IPS-18c (cell line): ENCODE measurements at regions not wholly inside any gene's neighbourhood (a gene's known extent, or its start where the extent isn't known, plus 50 kb on each side); places are given as distances from the start of the nearest gene placed in this dataset.

Source experiments
- H3K4me3 ChIP-seq: 2 replicates; pipeline ENCODE4 v1.7.0; 2013; ENCODE audit warnings: low read depth, mild to moderate bottlenecking, low read length, moderate library complexity; ENCODE audit not compliant: insufficient read depth
- H3K9me3 ChIP-seq: one replicate; pipeline ENCODE4 v1.6.1; 2013; ENCODE audit warnings: mild to moderate bottlenecking, low read length, moderate library complexity; ENCODE audit not compliant: control insufficient read depth, insufficient read depth

DNA sequence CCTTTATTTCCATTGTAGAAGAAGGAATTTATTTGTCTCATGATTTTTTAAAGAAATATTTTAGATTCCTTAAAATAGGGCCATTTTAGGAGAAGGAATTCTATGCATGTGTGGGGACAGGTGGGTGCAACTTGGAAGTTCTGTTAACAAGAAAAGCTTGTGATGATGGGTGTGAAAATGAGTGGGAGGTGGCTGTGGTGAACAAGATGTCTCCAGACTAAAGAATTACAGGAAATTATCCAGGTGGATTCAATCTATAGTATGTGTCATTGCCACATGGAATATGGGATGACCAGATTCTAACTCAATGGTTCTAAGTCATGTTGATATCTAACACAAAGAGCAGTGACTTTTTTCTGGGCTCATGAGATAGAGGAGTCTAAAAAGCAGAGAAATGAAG lies 229.6 kb upstream of the IGFBP3 start:
- no peak overlapping the region for H3K4me3 ChIP-seq
- H3K9me3 ChIP-seq, result peaks cover 2% of the 10 kb centered on the region

DNA sequence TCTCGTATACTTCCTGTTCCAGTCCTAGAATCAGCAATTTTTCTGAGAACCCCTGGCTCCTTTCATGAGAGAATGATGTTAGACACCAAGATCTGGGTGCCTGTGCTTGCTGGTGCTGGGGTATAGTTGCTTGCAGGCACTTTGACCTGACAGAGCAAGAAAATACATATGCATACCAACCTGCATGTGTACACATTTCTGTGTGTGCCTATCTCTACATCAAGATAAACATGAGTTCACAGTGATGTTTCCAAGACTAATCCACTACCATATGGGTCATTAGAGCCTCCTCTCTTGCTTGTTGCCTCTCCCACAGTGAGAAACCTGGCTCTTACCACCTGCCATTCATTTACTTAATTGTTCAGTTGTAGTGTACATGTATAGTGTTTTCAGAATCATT lies 229.1 kb upstream of the IGFBP3 start:
- Histone ChIP-seq H3K9me3 (peaks cover 2% of the 10 kb centered on the region), H3K4me3 (no peak overlapping the region)

DNA sequence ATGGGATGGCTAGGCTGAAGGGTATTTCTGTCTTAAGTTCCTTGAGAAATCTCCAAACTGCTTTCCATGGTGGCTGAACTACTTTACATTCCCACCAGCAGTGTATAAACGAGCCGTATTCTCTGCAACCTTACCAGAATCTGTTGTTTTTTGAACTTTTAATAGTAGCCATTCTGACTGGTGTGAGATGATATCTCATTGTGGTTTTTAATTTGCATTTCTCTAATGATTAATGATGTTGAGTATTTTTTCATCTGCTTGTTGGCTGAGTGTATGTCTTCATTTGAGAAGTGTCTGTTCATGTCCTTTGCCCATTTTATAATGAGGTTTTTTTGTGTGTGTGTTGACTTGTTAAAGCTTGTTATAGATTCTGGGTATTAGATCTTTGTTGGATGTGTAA lies 226.8 kb upstream of the IGFBP3 start:
- H3K4me3 ChIP-seq, result no peak overlapping the region
- H3K9me3 ChIP-seq, result no peaks in the 10 kb centered on the region

DNA sequence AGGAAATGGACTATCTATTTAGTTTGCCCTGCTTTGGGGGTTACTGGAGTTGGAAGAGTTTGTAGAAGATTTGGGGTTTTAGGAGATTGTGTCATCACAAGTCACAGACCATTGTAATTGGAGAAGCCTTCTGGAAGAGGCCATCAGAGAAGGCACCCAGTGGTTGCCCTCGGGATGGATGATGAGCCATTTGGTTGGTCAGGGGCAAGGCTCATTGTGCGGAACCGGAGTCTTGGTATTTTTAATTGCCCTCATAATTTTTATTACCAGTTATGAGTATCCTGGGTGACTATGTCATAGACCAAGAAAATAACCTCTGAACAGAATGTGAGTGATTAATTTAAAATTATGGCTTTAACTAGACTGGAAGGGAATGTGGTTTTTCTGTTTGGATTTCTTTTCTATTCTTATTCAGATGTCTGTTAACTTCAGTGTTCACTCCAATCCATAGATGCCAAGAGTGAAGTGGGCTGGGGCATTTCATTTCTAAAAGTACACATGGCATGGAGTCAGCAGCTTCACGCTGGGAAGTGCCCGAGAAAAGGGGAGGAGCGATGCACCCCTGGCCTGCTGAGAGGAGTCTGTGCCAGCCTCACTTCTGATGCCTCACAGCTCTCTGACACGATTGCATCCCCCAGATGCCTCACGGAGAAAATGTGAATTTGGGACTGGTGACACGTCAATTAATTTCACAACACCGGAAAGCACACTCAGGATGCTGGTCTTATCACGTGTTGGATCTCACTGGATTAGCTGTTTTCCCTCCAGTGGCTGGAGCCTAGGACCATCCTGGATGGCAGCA lies 225.6 kb upstream of the IGFBP3 start:
- Histone ChIP-seq H3K4me3 (no peak overlapping the region), H3K9me3 (no peaks in the 10 kb centered on the region)

DNA sequence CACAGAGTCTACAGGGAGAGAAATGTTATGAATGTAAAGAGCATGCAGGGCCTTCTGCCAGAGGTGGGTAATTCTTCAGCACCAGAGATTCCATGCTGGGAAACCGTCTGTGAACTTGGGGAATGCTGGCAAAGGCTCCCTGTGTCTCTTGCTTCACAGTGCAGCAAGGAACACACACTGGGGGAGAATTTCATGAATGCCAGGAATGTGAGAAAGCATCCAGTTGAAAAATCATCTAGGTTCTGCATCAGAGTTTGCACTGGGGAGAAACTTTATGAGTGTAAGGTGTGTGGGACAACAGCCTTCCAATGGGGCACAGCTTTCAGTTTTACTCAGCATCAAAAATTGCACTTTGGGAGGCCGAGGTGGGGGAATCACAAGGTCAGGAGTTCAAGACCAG lies 224.3 kb upstream of the IGFBP3 start:
- no peaks in the 10 kb centered on the region for H3K9me3 ChIP-seq

DNA sequence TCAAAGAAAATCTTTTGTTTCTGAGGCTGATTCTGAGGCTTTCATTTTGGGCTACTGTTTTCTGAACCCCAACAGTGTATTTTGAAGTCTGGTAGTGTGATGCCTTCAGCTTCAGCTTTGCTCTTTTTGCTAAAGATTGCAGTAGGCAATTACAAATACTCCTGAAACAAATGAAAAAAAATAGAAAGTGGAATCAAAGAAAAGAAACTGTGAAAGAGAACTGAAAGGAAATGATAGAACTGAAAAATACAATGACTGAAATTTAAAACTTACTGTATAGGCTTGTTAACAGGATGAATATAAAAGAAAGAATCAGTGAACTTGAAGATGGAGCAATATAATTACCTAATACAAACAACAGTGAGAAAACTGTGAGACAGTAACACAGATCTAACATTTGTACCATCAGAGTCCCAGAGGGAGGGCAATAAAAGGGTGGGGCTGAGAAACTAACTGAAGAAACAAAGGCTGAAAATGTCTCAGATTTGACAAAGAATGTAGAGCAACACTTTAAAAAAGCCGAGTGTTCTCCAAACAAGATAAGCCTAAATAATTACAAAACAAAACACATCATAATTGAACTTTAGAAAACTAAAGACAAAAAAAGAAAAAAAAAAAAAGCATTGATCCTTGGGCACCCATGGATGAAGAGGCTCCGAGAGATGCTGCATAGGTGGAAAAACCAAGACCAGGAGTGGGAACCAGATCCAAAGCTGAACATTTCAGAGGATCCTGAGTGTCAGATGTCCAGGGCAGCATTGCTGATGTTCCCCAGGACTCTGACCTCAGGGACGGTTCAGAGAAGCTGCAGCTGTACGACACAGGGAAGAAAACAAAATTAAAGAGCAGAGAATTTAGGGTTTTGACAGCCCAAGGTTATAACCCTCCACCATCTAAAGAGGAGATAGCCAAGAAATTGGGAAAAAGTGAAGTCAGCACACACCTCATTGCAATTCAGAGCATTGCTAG lies 223.2 kb upstream of the IGFBP3 start:
- no peaks in the 10 kb centered on the region for H3K9me3 ChIP-seq
- H3K4me3 ChIP-seq, result no peak overlapping the region

More for the DNA sequence above, 224.3 kb upstream of the IGFBP3 start:
- H3K4me3 ChIP-seq, result no peak overlapping the region

DNA sequence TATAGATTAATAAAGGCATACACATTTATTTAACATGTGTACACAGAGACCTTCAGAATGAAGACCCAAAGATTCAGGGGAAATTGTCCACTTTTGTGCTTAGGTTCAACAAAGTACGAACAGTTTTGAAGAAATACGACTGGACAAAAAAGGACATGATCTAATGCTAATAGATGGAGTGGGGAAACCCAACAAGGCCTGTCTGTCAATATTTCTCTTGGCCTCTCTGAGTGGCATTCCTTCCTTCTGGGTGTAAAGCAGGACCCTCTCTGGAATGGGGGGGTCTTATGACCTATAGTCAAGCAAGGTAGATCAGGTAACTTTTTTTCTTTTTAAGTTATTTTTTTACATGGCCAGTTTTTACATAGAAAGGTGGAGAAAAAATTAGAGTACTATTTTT lies 222.3 kb upstream of the IGFBP3 start:
- Histone ChIP-seq H3K9me3 (no peaks in the 10 kb centered on the region), H3K4me3 (no peak overlapping the region)

DNA sequence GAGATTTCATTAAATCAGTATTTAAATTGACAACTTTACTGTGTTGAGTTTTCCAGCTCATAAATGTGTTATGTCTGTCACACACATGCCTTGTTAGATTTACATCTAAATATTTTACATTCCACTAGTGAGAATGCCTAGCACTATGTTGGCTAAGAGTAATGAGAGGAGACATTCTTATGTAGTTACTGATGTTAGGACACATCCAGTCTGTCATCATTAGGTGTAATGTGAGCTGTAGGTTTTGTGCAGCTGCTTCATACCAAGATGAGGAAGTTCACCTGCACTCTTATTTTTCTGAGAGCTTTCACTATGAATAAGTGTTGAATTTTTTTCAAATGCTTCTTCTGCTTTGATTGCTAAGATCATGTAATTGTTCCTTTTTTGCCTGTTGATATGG lies 218.0 kb upstream of the IGFBP3 start:
- Histone ChIP-seq H3K4me3 (no peak overlapping the region), H3K9me3 (no peaks in the 10 kb centered on the region)

DNA sequence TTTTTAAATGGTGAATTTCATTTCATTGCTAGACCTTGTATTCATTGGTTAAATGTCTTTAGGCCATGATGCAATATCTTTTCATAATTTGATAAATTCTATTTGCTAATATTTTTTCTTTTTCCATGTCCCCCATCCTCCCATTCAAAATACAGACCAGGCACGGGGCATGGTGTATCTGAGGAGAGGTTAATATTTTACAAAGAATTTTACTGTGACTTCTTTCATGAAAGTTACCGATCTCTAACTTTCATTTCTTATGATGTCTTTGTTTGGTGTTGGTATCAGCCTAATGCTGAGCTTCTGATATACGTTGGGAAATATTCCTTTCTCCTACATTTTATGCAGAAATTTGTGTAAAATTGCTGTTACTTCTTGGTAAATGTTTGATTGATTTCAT lies 216.7 kb upstream of the IGFBP3 start:
- H3K4me3 ChIP-seq, result no peak overlapping the region
- H3K9me3 ChIP-seq, result no peaks in the 10 kb centered on the region

DNA sequence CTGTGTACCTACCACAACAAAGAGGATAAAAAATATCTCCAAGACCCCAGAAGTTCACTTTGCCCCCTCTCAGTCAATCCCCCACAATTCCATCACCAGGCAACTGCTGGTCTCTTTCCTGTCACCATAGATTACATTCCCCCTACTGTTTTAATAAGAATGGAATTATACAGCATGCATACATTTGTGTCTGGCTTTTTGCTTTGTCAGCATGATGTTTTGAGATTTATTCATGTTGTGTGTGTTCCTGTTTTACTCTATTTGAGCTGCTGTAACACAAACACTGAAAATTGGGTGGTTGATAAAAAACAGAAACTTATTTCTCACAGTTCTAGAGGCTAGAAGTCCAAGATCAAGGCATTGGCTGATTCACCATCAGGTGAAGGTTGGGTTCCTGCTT lies 214.5 kb upstream of the IGFBP3 start:
- Histone ChIP-seq H3K4me3 (no peak overlapping the region), H3K9me3 (no peaks in the 10 kb centered on the region)

DNA sequence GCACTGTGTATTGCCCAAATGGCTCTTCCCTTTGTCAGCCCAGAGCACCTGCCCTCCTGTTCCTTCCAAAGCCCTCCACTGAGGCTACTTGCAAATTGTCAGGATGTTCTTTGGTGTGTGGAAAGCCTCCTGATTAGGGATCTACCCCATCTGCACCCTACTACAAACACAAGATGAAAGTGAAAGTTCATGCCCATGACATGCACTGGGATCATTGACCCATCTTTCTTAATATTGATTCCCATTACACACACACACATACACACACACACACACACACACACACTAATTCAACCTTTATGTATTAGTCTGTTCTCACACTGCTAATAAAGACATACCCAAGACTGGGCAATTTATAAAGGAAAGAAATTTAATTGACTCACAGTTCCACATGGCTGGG lies 213.7 kb upstream of the IGFBP3 start:
- Histone ChIP-seq H3K4me3 (no peak overlapping the region), H3K9me3 (no peaks in the 10 kb centered on the region)

DNA sequence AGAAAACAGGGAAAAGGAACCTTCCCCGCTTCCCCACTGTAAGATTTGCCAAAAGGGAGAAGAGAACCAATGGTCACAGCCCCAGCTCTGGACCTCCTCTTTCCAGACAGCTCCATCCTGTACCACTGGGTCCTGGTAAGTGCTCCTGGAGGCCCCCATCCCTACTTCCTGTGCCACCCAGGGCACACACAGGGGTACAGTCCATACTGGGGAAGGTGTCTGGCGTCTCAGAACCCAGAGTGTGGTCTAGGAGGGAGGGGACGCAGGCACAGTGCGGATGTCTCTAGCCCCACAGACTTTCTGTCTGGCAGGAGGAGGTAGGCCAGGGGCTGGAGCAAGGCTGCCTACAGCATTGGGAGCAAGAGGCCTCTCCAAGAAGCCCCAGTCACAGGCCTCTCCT lies 213.3 kb upstream of the IGFBP3 start:
- Histone ChIP-seq H3K9me3 (no peaks in the 10 kb centered on the region), H3K4me3 (no peak overlapping the region)

DNA sequence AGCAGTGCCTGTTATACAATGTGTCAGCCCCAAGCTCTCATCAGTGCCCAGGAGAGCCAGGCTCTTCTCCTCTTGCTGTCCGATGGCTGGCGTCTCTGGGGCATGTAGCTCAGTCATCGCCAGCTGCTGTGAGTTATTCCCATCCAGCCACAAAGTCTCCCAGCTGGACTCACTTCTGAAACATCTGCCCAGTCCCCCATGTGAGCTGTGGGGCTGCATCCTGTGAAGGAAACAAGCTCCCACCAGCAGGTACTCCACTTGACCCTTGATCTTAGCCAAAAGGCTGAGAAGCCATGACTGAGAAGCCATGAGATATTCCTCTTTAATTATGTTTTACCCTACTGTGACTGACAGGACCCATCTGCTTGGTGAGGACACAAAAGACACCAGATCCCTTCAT lies 212.7 kb upstream of the IGFBP3 start:
- Histone ChIP-seq H3K9me3 (no peaks in the 10 kb centered on the region), H3K4me3 (no peak overlapping the region)

DNA sequence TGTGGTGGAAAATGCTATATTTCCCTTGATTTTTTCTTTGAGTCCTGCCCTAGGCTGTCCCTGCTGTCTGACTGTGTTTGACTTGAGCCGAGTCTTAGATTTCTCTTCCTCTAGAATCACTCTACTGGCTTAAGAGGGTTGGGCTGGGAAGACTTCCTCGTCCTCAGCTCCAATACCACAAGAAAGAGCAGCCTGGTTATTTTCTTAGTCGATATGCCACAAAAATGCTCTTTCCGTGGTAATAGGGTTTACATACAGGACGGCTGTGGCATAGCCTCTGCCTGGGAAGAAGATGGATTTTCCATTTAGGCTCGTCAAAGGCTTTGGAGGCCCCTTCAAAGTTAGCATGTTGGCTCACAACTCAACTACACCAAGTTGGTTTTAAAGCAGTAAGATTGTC lies 212.0 kb upstream of the IGFBP3 start:
- Histone ChIP-seq H3K9me3 (no peaks in the 10 kb centered on the region), H3K4me3 (no peak overlapping the region)

DNA sequence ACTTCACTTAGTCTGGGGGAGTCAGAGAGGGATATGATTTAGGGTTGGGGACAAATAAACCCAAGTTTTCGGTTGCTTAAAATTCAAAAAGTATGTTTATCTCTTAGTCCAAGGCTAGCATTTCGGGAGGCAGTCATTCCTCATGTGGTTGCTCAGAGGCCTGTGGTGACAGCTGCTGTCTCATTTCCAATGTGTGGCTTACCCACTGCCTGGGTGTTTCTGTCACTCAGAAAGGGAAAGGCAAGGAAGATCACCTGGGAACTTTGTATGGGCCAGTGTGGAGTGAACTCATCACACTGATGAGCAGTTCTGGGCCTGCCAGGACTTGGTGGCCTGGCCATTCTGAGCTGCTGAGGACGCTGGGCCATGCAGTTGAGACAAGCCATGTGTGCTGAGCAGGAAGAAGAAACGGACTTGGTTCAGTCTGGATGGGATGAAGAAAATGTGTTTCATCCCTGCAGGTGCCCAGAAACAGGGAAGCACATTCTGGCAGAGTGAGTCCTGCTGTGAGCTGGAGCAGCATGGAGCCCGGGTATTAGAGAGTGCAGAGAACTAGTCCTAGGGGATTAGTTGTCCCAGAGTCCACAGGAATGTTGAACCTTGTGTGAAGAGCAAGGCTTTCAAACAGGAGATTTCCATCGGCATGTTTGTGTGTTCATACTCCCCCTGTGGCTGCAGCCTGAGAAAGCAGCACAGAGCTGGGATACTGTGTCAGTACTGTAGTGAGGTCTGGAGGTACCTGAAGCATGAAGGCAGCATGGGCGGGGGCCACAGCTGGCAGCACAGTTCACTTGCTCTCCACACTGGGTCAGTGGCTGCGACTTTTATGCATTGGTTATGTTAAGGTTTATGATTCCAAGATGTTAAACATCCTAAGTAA lies 211.1 kb upstream of the IGFBP3 start:
- Histone ChIP-seq H3K9me3 (no peaks in the 10 kb centered on the region), H3K4me3 (no peak overlapping the region)

DNA sequence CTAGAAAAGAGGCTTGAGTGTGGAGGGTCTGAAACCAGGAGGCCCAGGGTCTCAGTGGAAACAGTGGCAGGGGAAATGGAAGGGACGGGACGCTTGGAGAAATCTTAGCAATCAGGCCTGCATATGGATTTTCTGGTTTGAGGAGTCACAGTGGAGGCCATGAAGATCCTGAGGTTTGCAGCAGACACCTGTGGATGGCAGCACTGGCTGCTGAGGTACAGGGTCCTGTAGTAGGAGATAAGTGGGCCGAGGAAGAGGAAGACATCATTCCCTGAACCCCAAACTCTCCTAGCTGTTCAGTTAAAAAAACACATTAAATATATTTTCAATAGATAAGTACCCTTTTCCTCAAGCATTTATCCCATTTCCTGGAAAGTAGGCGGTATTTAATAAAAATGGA lies 208.8 kb upstream of the IGFBP3 start:
- H3K4me3 ChIP-seq, result no peak overlapping the region
- no peaks in the 10 kb centered on the region for H3K9me3 ChIP-seq

DNA sequence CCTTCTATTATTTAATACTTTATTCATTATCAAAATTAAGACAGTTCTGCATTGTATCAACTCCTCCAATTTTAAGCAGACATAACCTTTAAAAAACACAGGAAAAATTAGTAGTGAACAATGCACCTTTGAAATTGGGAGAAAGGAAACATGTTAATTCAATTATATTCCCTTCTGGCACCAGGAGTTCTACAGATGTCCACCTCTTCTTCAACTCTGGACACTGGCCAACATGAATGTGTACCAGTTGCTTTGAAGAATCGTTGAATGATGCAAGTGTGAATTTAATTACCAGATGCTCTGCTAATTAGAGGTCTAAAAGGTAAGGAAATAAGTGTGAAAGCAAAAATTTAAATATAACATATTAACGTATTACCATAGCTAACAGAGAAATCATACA lies 206.7 kb upstream of the IGFBP3 start:
- Histone ChIP-seq H3K9me3 (no peaks in the 10 kb centered on the region), H3K4me3 (no peak overlapping the region)
